Hepatic stellate cell (primary cell): ENCODE measurements at regions not wholly inside any gene's neighbourhood (a gene's known extent, or its start where the extent isn't known, plus 50 kb on each side); places are given as distances from the start of the nearest gene placed in this dataset.

Experiments used
- DNase-seq: peaks from one replicate; pipeline ENCODE4 v3.0.0; 2011; ENCODE audit warnings: low spot score

DNA sequence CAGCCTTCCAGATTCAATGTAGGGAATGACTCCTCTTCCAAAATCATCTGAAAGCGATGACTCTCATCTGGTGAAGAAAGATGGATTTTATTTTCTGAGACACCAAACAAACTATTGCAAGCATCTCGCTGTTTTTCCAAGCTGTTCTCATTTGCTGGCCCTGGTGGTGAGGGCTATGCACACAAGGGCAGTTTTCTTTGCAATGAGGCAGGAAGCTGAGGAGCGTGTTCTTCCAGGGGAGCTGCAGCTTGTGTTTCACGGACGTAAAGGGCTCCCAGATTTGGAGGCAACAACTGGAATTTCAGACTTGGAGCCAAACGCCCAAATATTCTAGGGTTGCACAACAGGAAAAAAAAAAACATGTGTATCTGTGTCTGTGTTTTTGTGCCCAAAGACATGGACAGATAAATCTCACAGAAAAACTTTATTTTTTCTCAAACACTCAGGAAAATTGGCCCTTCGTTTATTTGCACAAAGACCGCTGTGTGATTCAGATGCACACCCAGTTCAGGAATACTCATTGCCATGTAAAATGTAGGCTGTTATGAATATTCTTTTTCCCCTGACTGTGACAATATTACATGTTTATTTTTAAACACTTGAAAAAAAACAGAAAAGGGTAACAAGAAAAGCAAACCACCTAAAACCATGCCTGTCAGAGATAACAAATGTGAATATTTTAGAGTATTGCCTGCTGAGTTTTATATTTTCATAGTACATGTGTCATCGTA, 151.3 kb downstream of the GAS1 start:
- DNase-seq, result no peak

DNA sequence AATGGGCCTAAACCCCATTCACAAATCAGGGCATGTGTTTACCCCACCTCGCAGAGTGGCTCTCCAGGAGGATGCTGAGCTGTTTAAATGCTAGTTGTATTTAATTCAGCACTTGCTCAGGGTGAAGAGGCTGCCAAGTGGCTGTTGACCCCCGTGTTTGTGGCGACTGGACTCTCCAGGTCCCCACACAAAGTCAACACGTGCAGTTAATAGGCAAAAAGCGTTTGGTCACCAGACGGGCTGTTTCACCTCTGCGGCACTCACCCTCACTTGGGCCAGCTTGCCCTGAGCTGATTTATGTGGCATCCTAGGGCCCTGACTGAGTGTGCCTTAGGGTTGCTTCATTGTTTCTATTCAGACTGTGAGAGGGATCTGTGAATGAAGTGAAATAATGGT, 152.3 kb downstream of the GAS1 start:
- DNase-seq, result no peak

DNA sequence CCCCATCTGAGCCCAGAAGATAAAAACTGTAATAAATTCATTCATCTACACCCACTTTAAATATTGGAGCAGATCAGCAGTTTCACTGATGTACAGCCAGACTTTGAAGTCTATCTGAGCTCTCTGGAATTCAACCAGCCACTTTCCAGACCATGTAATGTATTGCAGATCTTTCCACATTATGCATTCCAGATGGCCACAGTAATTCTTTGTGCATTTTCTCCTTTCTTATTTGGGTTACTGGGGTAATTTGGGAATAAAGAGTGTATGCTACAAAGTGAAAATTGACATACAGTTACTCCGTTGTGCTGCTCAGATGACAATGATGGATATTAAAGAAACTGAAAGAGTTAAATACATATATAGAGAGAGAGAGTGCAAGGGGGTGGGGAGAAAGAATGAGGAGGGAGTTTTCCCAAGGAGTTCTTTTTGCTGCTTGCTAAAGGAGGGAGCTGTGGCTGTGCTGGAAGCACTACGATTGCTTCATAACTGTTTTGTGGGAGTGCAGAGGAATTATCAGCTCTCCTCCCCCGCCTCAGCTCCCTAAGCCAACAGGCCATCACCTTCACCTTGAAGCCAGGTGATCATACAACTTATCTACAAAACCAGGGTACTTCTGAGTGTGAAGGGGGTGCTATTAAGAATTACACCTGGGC, 152.8 kb downstream of the GAS1 start:
- no peak for DNase-seq

DNA sequence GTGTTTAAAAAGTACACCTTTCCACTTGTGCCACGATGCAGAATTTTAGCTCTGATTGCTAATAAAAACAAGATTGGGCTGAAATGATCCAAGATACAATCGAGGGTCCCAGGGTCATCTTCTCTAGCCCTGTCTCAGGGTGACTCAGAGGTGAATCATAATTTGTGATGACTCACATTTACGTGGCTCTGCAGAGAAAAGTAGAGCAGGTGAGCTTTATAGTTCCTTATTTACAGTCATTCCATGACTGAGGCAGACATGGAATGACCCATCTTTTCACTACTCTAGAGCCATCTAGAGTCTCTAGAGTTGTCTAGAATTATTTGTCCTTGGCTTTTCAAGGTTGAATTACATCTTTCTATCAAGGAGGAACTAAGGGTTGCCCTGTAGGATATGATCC, 155.2 kb downstream of the GAS1 start:
- no peak for DNase-seq

DNA sequence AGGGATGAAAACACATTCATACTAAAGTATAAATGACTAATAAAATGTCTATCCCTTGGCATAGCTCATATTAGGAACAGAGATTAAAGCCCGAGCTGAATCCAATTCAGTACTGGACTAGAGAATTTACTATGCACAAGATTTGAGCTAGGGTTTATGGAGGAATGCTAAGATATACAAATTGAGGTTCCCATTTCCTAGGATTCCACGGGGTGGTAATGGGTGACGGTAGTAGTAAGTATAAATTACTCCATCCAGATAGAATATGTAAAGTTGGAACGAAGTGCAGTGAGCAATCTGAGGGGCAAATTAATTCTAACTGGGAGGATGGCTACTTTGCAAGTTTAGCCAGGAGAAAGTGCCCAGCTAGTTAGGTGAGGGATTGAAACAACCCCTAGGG, 156.5 kb downstream of the GAS1 start:
- DNase-seq, result no peak

DNA sequence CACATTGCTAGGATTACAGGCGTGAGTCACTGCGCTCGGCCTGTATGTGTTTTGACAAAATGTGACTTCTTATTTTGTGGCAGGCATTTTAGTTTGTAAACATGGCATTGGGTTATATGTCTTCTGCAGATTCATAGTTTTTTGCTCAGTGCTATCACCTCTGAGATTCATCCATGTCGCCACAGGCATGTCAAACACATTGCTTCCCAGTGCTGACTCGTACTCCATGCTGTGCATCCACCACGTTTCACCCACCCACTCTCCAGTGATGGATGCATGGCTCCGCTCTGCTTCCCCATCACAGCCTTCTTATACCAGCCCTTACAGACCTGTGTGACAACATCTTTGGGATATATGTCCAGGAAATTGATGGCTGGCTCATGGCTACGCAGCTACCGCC, 158.8 kb downstream of the GAS1 start:
- no peak for DNase-seq

DNA sequence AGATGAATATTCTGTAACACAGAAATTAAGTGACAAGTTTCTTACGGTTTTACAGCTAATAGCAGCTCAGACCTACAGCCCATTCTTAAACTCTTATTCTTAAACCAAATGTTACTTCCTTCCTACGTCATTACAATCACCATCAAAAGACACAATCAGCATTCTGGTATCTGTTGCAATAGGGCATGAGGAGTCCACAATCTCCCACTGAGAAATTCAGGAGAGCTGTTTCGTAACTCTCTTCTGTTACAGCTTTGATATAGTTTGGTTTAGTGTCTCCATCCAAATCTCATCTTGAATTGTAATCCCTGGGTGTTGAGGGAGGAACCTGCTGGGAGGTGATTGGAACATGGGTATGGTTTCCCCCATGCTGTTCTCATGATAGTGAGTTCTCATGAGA, 163.4 kb downstream of the GAS1 start:
- no peak for DNase-seq

DNA sequence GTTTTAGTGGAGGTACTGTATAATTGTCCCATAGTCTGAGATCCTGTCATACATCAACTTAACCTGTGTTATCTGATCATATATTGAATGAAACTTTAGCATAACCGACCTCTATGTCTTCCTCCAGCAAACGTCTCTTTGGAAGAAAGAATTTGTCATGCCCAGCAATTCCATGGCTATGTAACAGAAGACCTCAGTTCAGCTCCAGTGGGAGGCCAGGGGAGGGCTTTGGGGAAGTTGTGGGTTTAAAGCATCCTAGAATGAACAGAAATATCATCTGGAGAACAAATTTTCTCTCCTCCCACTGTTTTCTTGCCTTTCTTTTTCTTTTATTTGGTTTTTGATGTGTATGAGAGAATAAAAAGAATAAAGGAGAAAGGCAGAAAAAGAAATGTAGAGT, 164.5 kb downstream of the GAS1 start:
- DNase-seq, result no peak

DNA sequence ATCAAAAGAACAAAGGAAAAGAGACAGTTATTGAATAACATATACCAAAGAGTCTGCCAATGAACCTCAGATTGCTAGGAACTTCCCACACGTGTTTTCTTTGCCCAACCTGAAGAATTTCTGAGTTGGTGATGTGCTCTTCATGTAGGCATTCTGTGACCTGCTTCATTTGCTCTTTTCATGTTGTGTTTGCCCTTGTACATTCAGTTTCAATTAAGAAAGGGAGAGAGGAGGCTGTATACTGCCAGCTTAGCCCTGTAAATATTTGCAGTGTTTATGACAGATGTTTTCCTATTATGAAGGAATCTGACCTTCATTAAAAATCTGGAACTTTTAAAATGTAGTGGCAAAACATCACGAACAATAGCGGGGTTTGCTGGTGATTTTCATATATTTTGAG, 168.5 kb downstream of the GAS1 start:
- DNase-seq, result no peak

DNA sequence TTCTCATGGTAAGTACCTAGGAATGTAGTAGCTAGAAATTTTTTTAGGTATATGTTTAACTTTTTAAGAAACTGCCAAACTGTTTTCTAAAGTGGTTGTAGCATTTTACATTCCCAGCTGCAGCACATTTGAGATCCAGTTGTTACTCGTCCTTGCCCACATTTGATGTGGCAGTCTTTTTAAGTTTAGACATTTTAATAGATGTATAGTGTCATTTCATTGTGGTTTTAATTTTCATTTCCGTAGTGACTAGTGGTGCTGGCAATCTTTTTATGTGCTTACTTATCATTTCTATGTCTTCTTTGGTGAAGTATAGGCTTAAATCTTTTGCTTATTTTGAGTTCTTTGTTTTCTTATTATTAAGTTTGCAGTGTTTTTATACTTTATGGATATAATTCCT, 171.6 kb downstream of the GAS1 start:
- DNase-seq, result no peak

DNA sequence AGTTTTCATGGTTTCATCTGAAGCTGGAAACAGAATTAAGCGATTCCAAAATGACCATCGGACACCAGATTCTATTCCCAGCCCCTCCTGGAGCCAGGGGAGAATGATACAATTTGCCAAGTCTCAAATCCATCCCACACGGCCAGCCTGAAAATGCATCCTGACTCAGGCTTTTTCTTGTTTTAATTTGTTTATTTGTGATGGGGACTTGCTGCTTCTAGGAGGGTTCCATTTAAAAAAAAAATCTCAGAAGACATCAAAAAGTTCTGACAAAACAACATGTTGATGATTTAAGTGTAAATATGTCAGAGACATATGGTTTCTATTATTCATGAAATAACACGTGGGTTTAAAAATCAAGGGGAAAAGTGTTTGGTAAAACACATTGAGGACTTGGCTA, 173.2 kb downstream of the GAS1 start:
- DNase-seq, result no peak

DNA sequence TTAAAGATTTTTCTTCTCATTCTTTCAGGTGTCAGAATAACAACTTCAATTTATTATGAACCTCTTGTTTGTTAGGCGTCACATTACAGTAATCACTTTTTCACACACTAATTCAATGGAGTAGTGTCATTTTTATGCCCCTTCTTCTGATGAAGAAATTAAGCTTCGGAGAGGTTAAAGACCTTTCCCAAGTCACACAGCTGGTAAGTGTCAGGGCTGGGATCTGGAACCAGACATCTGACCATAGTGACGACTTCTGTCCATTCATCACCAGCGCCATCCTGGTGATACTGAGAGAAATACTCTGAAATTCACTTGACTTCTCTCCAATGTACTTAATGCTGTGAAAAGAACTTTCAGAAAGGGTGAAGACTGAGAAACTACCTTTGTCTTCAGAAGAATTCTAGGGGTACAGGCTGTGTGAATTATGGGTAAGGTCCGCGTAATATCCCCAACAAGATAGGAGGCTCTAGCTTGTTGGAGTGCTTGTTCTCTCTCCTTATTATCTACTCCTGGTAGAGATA, 173.8 kb downstream of the GAS1 start:
- DNase-seq, result no peak

DNA sequence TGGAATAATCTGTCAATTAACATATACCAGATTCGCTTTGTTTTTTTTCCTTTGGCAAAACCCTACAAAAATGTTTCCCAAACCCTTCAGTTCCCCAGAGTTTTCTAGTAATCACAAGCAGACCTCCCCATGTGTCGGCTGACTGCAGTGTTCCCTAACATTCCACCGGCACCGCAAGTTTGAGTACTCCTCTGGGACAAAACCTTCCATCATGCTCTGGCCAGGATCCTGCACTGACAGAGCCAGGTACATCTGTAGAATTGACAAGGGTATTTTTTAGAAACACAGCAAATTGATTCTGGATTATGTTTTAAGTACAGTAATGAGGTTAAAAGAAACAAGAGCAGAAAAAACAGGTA, 174.7 kb downstream of the GAS1 start:
- DNase-seq, result no peak

DNA sequence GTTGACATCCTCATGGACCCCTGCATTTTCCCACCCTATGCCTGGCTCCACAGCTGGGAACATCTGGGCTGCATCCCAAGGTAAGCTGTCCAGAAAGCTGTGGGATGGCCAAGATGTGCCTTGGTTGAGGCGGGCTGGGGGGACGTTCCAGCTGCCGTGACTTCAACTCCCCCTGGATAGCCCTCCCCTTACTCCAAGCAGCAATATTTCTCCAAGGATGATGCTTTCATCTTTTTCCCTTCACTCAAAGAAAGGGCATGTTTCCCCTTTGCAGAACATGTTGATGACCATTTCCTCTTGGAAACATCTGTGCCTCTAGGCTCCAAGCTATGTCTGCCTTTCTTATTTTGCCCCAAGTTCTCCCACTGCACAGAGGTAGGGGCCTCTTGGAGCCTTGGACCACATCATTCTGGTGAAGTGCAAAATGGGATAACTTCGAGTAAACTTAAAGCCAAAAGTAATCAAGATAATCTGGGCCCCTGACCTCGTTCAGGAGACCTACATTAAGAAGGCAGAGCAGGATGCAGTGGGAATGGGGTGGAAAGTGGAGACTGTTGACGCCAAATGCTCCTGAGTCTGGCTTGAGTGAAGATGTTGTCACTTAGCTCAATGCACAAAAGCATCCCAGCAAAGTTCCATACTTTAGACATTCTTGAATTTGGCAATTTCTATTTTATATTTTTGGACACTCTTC, 175.2 kb downstream of the GAS1 start:
- no peak for DNase-seq

DNA sequence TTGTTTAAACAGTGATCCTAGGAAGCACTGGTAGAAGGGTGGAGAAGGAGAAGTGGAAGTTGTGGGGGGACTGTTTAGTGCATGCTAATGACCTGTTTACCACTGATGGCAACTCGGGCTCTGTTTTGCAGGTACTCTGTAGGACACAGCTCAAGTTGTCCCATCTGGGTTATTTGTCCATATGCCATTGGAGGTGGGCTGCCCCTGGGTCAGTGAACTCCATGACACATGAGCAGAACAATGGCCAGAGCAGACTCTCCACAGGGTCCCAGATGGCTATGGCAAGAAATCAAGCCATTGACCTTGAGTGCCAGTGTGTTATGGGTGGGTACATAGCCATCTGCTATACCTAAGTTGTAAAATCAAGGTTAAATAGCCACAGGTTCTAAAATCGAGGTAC, 175.9 kb downstream of the GAS1 start:
- DNase-seq, result no peak

DNA sequence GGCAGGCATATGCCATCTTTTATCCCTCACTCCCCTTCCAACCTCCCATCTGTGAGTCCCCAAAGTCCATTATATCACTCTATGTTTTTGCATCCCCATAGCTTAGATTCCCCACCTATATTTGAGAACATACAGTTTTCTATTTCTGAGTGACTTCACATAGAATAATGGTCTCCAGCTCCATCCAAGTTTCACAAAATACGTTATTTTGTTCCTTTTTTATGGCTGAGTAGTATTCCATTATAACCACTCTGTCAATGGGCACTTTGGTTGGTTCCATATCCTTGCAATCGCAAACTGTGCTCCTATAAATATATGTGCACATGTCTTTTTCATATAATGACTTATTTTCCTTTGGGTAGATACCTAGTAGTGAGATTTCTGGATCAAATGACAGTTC, 178.6 kb downstream of the GAS1 start:
- DNase-seq, result no peak

DNA sequence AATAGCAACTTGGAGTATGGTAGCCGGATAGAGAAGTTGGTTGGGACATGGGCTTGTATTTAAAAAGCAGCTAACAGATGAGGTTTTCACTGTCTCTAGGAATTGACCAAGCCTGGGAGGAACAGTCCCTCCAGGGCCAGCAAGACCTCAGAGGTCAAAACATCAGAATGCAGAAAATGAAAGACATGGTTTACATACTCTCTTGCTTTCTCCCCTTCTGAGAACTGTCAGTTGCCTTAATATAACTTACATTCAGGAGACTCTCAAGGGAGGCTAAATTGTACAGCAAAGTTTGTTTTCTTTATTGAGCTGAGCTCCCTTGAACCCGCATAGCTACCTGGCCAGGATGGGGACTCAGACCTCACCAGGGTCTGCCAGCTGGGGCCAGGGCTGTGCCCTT, 179.3 kb downstream of the GAS1 start:
- no peak for DNase-seq

DNA sequence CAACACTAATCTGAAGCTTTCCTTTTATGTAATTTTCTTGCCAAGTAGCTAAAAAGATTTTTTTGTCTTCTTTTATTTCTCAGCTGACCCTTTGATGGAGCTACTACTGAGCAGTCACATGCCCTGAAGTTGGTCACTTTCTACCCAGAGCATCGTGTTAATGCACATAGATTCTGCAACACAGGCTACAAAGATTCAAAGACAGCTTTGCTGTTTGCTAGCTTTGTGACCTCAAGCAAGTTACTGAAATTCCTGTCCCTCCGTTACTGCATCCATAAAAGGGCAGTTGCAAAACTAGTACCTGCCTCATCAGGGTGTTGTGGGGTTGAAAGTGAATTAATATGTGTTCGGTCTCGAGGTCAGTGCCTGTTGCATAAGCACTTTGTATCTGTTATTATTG, 179.9 kb downstream of the GAS1 start:
- no peak for DNase-seq

DNA sequence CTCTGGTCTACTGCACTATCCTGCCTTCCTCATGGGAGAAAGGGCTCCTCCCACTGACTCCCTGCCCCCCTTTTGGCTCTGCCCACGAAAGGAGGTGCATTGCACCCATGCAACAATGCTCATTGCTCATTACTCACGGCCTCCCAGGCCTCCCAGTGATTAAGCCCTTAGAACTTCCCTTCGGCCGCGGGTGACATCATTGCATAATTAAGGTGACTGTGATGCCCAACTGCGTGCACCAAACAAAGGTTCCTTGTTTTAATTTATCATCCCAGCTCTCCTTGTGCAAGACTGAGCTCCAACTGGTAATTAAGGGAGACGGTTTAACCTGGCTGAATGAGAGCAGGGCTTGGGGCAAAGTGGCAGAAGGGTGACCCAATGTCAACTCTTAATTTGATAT, 180.4 kb downstream of the GAS1 start:
- no peak for DNase-seq

DNA sequence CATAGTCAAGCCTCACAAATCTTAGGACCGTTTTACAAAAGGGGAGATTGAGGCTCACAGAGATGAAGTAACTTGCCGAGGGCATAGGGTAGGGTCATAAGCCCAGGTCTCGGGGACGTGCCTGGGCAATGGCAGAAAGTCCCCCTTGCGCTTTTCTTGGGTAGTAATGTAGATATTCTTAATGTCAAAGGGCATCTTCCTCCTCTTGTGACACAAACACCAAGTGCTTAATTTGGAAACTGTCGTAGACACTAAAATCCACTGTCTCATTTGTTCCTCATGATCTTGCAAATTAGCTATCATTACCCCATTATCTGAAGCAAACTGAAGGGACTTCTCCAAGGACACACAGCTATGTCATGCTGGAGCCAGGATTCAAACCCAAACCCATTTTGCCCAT, 180.8 kb downstream of the GAS1 start:
- DNase-seq, result no peak

DNA sequence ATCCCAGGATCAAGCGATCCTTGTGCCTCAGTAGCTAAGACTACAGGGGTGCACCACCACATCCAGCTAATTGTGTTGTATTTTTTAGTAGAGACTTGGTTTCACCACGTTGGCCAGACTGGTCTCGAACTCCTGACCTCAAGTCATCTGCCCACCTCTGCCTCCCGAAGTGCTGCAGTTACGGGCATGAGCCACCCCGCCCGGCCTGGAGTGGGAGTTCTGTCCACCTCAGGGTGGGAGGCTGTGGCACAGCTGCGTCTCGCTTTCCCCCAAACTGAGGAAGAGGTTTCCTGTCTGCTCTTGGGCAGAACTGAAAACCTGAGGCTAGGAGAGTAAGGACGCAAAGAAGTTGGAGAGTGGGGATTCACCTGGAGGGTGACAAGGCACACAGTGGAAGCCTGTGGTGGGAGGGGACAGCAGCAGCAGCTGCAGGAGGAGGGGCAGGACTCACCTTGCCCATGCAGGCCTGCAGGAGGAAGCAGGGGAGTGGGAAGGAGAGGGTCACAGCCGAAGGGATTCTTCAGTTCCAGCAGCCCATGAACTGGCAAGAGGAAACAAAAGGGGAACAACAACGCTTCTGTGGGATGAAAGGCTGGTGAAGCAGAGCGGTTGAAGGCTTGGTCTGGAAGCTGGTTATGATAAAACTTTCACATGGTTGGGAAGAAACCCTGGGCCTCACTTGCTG, 181.4 kb downstream of the GAS1 start:
- DNase-seq, result no peak

DNA sequence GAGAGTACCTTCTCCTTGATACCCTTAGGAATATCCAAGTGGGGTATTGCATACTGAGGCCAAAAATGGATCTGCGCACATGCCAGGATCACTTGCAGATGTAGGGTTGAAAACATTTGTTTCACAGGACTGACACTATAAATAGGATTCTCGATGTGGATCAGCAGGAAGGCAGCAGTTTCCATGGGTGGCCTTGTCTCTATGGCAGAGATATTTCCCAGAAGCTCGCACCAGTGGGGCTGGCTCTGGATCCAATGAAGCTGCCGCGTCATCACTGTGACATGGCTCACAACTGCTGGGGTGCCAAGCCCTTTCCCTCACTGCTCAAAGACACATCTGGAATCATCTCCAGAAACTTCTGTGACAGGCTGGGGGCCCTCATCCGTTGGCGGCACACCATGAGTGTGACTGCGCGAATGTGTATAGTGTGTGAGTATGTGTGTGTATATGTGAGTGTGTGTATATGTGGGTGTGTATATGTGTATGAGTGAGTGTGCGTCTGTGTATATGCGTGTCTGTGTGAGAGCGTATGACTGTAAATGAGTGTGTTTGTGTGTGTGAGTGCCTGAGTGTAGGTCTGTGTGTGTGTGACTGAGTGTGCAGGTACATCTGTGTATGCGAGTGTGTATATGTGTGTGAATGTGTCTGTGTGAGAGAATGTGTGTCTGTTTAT, 182.5 kb downstream of the GAS1 start:
- DNase-seq, result no peak
